GM23338 (cell line): ENCODE measurements at regions not wholly inside any gene's neighbourhood (a gene's known extent, or its start where the extent isn't known, plus 50 kb on each side); places are given as distances from the start of the nearest gene placed in this dataset.
"Not testable (repeated sequence)": the region's sequence is repeated elsewhere in the genome, so short reads cannot be mapped to it uniquely, and the experiment has no call there.

Experiments
- ATAC-seq: fragments of 200-7000 bp; cut with Tn5 transposase; 3 replicates; pipeline ENCODE4 v1.9.1; 2020
- DNase-seq: peaks from one replicate; pipeline ENCODE4 v3.0.0-alpha.2; 2015; ENCODE audit warnings: low spot score
- H2AFZ ChIP-seq: fragments of 200-600 bp; sonication (generic); 2 replicates; pipeline ENCODE4 v1.8.0; 2016; ENCODE audit warnings: antibody characterized with exemption, mild to moderate bottlenecking, moderate library complexity
- H3F3A ChIP-seq: fragments of 200-600 bp; sonication (generic); replicated peaks from 2 replicates; pipeline ENCODE4 v1.8.0; 2017; ENCODE audit warnings: antibody characterized with exemption, mixed run types, low read depth
- H3K27ac ChIP-seq: fragments of 200-600 bp; sonication (generic); 2 replicates; pipeline ENCODE4 v1.6.1; 2016; ENCODE audit warnings: low read depth
- H3K27me3 ChIP-seq: fragments of 200-600 bp; sonication (generic); 2 replicates; pipeline ENCODE4 v1.8.0; 2016; ENCODE audit warnings: mild to moderate bottlenecking, mixed run types, moderate library complexity; ENCODE audit not compliant: insufficient read depth
- H3K36me3 ChIP-seq: fragments of 200-600 bp; sonication (generic); 2 replicates; pipeline ENCODE4 v1.8.0; 2016; ENCODE audit warnings: mild to moderate bottlenecking; ENCODE audit not compliant: insufficient read depth
- H3K4me1 ChIP-seq: fragments of 200-600 bp; sonication (generic); 2 replicates; pipeline ENCODE4 v1.8.0; 2016; ENCODE audit warnings: mild to moderate bottlenecking, moderate library complexity; ENCODE audit not compliant: insufficient read depth
- H3K4me2 ChIP-seq: fragments of 200-600 bp; sonication (generic); 2 replicates; pipeline ENCODE4 v1.7.1; 2017; ENCODE audit warnings: mixed run types
- H3K4me3 ChIP-seq: fragments of 200-600 bp; sonication (generic); 2 replicates; pipeline ENCODE4 v1.6.1; 2016; ENCODE audit warnings: mixed run types
- H3K79me2 ChIP-seq: fragments of 200-600 bp; sonication (generic); replicated peaks from 2 replicates; pipeline ENCODE4 v1.8.0; 2017; ENCODE audit warnings: mild to moderate bottlenecking; ENCODE audit not compliant: insufficient read depth
- H3K9me2 ChIP-seq: fragments of 200-600 bp; sonication (generic); 2 replicates; pipeline ENCODE4 v1.8.0; 2017; ENCODE audit not compliant: insufficient read depth
- H4K20me1 ChIP-seq: fragments of 200-600 bp; sonication (generic); replicated peaks from 2 replicates; pipeline ENCODE4 v1.8.0; 2017; ENCODE audit warnings: mild to moderate bottlenecking; ENCODE audit not compliant: insufficient read depth
- H3K27ac Mint-ChIP-seq: 2 replicates; pipeline ENCODE4 v1.8.0; 2020; ENCODE audit warnings: inconsistent platforms, mild to moderate bottlenecking, moderate library complexity, mixed read lengths
- H3K27me3 Mint-ChIP-seq: 3 replicates; pipeline ENCODE4 v1.8.0; 2022; ENCODE audit warnings: low read depth, mild to moderate bottlenecking, moderate library complexity, mixed read lengths, inconsistent platforms; ENCODE audit not compliant: insufficient read depth, poor library complexity
- H3K36me3 Mint-ChIP-seq: 3 replicates; pipeline ENCODE4 v1.8.0; 2021; ENCODE audit warnings: low read depth, mild to moderate bottlenecking, inconsistent platforms, moderate library complexity, mixed read lengths
- H3K4me1 Mint-ChIP-seq: 3 replicates; pipeline ENCODE4 v1.8.0; 2020; ENCODE audit warnings: mild to moderate bottlenecking, inconsistent platforms, mixed read lengths
- H3K4me3 Mint-ChIP-seq: 3 replicates; pipeline ENCODE4 v1.8.0; 2021; ENCODE audit warnings: moderate library complexity, mild to moderate bottlenecking, inconsistent platforms, mixed read lengths
- H3K9me3 Mint-ChIP-seq: 3 replicates; pipeline ENCODE4 v1.8.0; 2020; ENCODE audit warnings: moderate library complexity, mild to moderate bottlenecking, inconsistent platforms, mixed read lengths
- CREB1 ChIP-seq: fragments of 250-450 bp; sonication (Bioruptor Pico); IDR thresholded peaks from 2 replicates; pipeline ENCODE4 v1.5.0; 2020; ENCODE audit warnings: low read depth, mild to moderate bottlenecking, moderate library complexity
- EZH2 ChIP-seq: fragments of 200-600 bp; sonication (generic); IDR thresholded peaks from one replicate; pipeline ENCODE4 v1.8.0; 2017; ENCODE audit warnings: antibody characterized with exemption, mild to moderate bottlenecking, low read depth; ENCODE audit not compliant: unreplicated experiment
- EZH2phosphoT487 ChIP-seq: fragments of 200-600 bp; sonication (generic); IDR thresholded peaks from one replicate; pipeline ENCODE4 v1.8.1; 2018; ENCODE audit warnings: antibody characterized with exemption; ENCODE audit not compliant: unreplicated experiment
- JUNB ChIP-seq: IDR thresholded peaks from one replicate; pipeline ENCODE4 v1.6.1; 2016; ENCODE audit warnings: antibody characterized with exemption; ENCODE audit not compliant: unreplicated experiment
- NANOG ChIP-seq: IDR thresholded peaks from 2 replicates; pipeline ENCODE4 v1.6.1; 2016; ENCODE audit warnings: antibody characterized with exemption, borderline replicate concordance
- POLR2AphosphoS5 ChIP-seq: IDR thresholded peaks from 2 replicates; pipeline ENCODE4 v1.6.1; 2016; ENCODE audit warnings: antibody characterized with exemption, low read depth
- REST ChIP-seq: IDR thresholded peaks from one replicate; pipeline ENCODE4 v1.6.1; 2018; ENCODE audit warnings: antibody characterized with exemption; ENCODE audit not compliant: unreplicated experiment
- STAT1 ChIP-seq: IDR thresholded peaks from one replicate; pipeline ENCODE4 v1.6.1; 2016; ENCODE audit warnings: antibody characterized with exemption; ENCODE audit not compliant: unreplicated experiment
- ZNF114 ChIP-seq: fragments of 250-450 bp; sonication (Bioruptor Pico); IDR thresholded peaks from 2 replicates; pipeline ENCODE4 v1.5.0; 2020; ENCODE audit warnings: mild to moderate bottlenecking, moderate library complexity
- ZNF331 ChIP-seq: fragments of 250-450 bp; sonication (Bioruptor Pico); IDR thresholded peaks from 2 replicates; pipeline ENCODE4 v1.5.0; 2020; ENCODE audit warnings: low read depth, mild to moderate bottlenecking, moderate library complexity
- TF ChIP-seq, protein P1 (sequence below): IDR thresholded peaks from 2 replicates; pipeline ENCODE4 v1.6.1; 2016; ENCODE audit warnings: antibody characterized with exemption
- TF ChIP-seq, protein P2 (sequence below), 2 experiments: fragments of 200-600 bp in 1 of 2; sonication (generic) in 1 of 2; conservative IDR thresholded peaks; 2 replicates each; pipeline versions ENCODE4 v1.5.1 to v1.6.1; 2016 to 2017; ENCODE audit warnings: antibody characterized with exemption in 2 of 2, low read depth in 2 of 2, mild to moderate bottlenecking in 2 of 2, moderate library complexity in 1 of 2

- no peak for TF ChIP-seq ZNF331 (CRISPR knock-in tag)
- no peak for TF ChIP-seq EZH2
- no peak for TF ChIP-seq REST
- TF ChIP-seq EZH2phosphoT487, result no peak
- no peak for TF ChIP-seq ZNF114 (CRISPR knock-in tag)
- TF ChIP-seq JUNB, result no peak
- no peak for TF ChIP-seq STAT1
These were observed 405.3 kb downstream of the STK39 start (continued) for GRCh38 chr2:167842047-167842446.

GRCh38 chr2:167835290-167835689 lies 412.1 kb downstream of the STK39 start:
- peaks cover 46% of the 10 kb centered on the region for H3K36me3 Mint-ChIP-seq
- H3K4me1 Mint-ChIP-seq, H3K4me1 ChIP-seq, H3K9me2 ChIP-seq, DNase-seq, H2AFZ ChIP-seq, H3K4me3 Mint-ChIP-seq, H3K27ac ChIP-seq, H3F3A ChIP-seq, H3K79me2 ChIP-seq, H3K27ac Mint-ChIP-seq, H4K20me1 ChIP-seq, H3K27me3 Mint-ChIP-seq, H3K4me3 ChIP-seq, ATAC-seq, H3K27me3 ChIP-seq, H3K4me2 ChIP-seq: not testable (repeated sequence)
- H3K36me3 ChIP-seq, result peaks cover 12% of the 10 kb centered on the region
- peaks cover 29% of the 10 kb centered on the region for H3K9me3 Mint-ChIP-seq

DNA sequence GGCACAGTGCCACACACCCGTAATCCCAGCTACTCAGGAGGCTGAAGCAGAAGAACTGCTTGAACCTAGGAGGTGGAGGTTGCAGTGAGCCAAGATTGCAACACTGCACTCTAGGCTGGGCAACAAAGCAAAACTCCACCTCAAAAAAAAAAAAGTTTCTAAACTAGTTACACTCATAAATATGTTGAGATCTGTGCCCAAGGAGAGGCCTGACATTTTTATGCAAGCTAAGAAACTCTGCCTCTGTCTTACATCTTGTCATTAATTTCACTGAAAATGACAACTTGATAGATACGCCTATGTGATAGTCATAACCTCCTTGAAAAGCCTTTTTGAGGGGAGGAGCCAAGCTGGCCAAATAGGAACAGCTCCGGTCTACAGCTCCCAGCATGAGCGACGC lies 412.7 kb downstream of the STK39 start:
- Mint-ChIP-seq H3K4me1 (peaks cover 4% of the 10 kb centered on the region; the same call in 2 of the 3 replicates), H3K9me3 (peaks cover 29% of the 10 kb centered on the region), H3K27ac (no peak overlapping the region), H3K36me3 (peaks cover 47% of the 10 kb centered on the region), H3K4me3 (no peak overlapping the region), H3K27me3 (peaks cover 7% of the 10 kb centered on the region)
- Histone ChIP-seq H2AFZ (no peak overlapping the region), H3K9me2 (no peaks in the 10 kb centered on the region), H3K79me2 (no peaks in the 10 kb centered on the region), H3K4me1 (no peaks in the 10 kb centered on the region), H3K27ac (no peak overlapping the region), H4K20me1 (no peaks in the 10 kb centered on the region), H3F3A (no peaks in the 10 kb centered on the region), H3K4me3 (no peak overlapping the region), H3K27me3 (no peaks in the 10 kb centered on the region), H3K4me2 (no peak overlapping the region), H3K36me3 (peaks cover 12% of the 10 kb centered on the region)
- ATAC-seq, result no peak
- DNase-seq, result no peak
- TF ChIP-seq REST (no peak), NANOG (no peak), JUNB (no peak), CREB1 (CRISPR knock-in tag) (no peak), STAT1 (no peak), ZNF114 (CRISPR knock-in tag) (no peak), POLR2AphosphoS5 (no peak)
- TF ChIP-seq, protein P1, sequence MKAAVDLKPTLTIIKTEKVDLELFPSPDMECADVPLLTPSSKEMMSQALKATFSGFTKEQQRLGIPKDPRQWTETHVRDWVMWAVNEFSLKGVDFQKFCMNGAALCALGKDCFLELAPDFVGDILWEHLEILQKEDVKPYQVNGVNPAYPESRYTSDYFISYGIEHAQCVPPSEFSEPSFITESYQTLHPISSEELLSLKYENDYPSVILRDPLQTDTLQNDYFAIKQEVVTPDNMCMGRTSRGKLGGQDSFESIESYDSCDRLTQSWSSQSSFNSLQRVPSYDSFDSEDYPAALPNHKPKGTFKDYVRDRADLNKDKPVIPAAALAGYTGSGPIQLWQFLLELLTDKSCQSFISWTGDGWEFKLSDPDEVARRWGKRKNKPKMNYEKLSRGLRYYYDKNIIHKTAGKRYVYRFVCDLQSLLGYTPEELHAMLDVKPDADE, result no peak
- TF ChIP-seq, protein P2, sequence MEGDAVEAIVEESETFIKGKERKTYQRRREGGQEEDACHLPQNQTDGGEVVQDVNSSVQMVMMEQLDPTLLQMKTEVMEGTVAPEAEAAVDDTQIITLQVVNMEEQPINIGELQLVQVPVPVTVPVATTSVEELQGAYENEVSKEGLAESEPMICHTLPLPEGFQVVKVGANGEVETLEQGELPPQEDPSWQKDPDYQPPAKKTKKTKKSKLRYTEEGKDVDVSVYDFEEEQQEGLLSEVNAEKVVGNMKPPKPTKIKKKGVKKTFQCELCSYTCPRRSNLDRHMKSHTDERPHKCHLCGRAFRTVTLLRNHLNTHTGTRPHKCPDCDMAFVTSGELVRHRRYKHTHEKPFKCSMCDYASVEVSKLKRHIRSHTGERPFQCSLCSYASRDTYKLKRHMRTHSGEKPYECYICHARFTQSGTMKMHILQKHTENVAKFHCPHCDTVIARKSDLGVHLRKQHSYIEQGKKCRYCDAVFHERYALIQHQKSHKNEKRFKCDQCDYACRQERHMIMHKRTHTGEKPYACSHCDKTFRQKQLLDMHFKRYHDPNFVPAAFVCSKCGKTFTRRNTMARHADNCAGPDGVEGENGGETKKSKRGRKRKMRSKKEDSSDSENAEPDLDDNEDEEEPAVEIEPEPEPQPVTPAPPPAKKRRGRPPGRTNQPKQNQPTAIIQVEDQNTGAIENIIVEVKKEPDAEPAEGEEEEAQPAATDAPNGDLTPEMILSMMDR (conservative IDR thresholded peaks at IDR 0.05; ENCODE audit: low read depth in 2 of 2), result no peak
